Loucy (cell line): ENCODE measurements at regions not wholly inside any gene's neighbourhood (a gene's known extent, or its start where the extent isn't known, plus 50 kb on each side); places are given as distances from the start of the nearest gene placed in this dataset.

Experiments used
- H2AFZ ChIP-seq: fragments of 200-600 bp; sonication (generic); 2 replicates; pipeline ENCODE4 v1.6.0; 2016; ENCODE audit warnings: antibody characterized with exemption, mild to moderate bottlenecking, low read length, moderate library complexity
- H3F3A ChIP-seq: fragments of 200-600 bp; 2 replicates; pipeline ENCODE4 v1.6.0; 2016; ENCODE audit warnings: antibody characterized with exemption, low read depth, mild to moderate bottlenecking
- H3K27me3 ChIP-seq: fragments of 200-600 bp; sonication (generic); 2 replicates; pipeline ENCODE4 v1.6.1; 2014; ENCODE audit warnings: low read length, mild to moderate bottlenecking; ENCODE audit not compliant: insufficient read depth, poor library complexity, severe bottlenecking
- H3K36me3 ChIP-seq: fragments of 200-600 bp; sonication (generic); 2 replicates; pipeline ENCODE4 v1.6.1; 2016; ENCODE audit warnings: low read length; ENCODE audit not compliant: insufficient read depth
- H3K4me1 ChIP-seq: fragments of 200-600 bp; sonication (generic); 2 replicates; pipeline ENCODE4 v1.5.1; 2014; ENCODE audit warnings: low read length, mild to moderate bottlenecking; ENCODE audit not compliant: insufficient read depth, poor library complexity, severe bottlenecking
- H3K4me2 ChIP-seq: fragments of 200-600 bp; sonication (generic); 2 replicates; pipeline ENCODE4 v1.6.0; 2014; ENCODE audit warnings: antibody characterized with exemption, low read length, low read depth, mild to moderate bottlenecking; ENCODE audit not compliant: poor library complexity, severe bottlenecking
- H3K4me3 ChIP-seq: fragments of 200-600 bp; sonication (generic); 2 replicates; pipeline ENCODE4 v1.5.1; 2014; ENCODE audit warnings: low read length, mild to moderate bottlenecking, mixed read lengths; ENCODE audit not compliant: poor library complexity, severe bottlenecking
- H3K79me2 ChIP-seq: fragments of 200-600 bp; sonication (generic); 2 replicates; pipeline ENCODE4 v1.6.1; 2014; ENCODE audit warnings: low read length; ENCODE audit not compliant: insufficient read depth
- H3K9ac ChIP-seq: fragments of 200-600 bp; sonication (generic); 2 replicates; pipeline ENCODE4 v1.6.0; 2014; ENCODE audit warnings: mild to moderate bottlenecking, low read depth, low read length, moderate library complexity; ENCODE audit not compliant: poor library complexity, severe bottlenecking
- H3K9me2 ChIP-seq: fragments of 200-600 bp; sonication (generic); replicated peaks from 2 replicates; pipeline ENCODE4 v1.6.1; 2016; ENCODE audit warnings: low read depth, low read length, mixed read lengths
- H3K9me3 ChIP-seq: fragments of 200-600 bp; sonication (generic); 2 replicates; pipeline ENCODE4 v1.6.1; 2014; ENCODE audit warnings: mild to moderate bottlenecking, antibody characterized with exemption, low read length, low read depth; ENCODE audit not compliant: insufficient read depth
- H4K20me1 ChIP-seq: fragments of 200-600 bp; sonication (generic); 2 replicates; pipeline ENCODE4 v1.6.0; 2014; ENCODE audit warnings: antibody characterized with exemption, low read length, mild to moderate bottlenecking; ENCODE audit not compliant: insufficient read depth, poor library complexity, severe bottlenecking
- EZH2phosphoT487 ChIP-seq: fragments of 200-600 bp; IDR thresholded peaks from 2 replicates; pipeline ENCODE4 v1.6.1; 2018; ENCODE audit warnings: antibody characterized with exemption, mild to moderate bottlenecking, moderate library complexity, borderline replicate concordance
- TF ChIP-seq, protein P1 (sequence below): fragments of 200-600 bp; sonication (generic); conservative IDR thresholded peaks from 2 replicates; pipeline ENCODE4 v1.5.1; 2014; ENCODE audit warnings: mild to moderate bottlenecking, antibody characterized with exemption, low read length

DNA sequence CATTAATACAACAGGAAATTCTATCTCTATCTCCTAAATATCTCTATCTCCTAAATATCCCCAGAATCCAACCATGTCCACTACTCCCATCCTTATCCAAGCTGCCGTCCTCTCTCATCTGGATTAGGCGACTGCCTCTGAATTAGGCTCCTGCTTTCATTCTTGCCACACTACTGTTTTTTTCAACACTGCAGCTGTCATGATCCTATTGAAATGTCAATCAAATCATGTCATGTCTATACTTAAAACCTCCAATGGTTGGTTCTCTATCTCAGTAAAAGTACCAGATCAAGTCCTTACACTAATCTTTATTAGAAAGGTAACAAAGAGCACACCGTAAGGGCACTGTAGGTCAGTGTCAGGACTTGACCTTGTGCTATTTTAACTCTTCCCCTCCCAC is 82.0 kb upstream of the NFIA start:
- H3K9me3 ChIP-seq = no peaks in the 10 kb centered on the region
- no peak overlapping the region for H3K9ac ChIP-seq
- H2AFZ ChIP-seq = no peak overlapping the region; the same call in 1 of the 2 replicates
- no peak overlapping the region for H3K4me3 ChIP-seq
- H3K9me2 ChIP-seq = no peaks in the 10 kb centered on the region
- no peaks in the 10 kb centered on the region for H3K79me2 ChIP-seq
- no peak overlapping the region for H3K4me2 ChIP-seq
- peaks cover 8% of the 10 kb centered on the region for H3K4me1 ChIP-seq
- TF ChIP-seq, protein P1, sequence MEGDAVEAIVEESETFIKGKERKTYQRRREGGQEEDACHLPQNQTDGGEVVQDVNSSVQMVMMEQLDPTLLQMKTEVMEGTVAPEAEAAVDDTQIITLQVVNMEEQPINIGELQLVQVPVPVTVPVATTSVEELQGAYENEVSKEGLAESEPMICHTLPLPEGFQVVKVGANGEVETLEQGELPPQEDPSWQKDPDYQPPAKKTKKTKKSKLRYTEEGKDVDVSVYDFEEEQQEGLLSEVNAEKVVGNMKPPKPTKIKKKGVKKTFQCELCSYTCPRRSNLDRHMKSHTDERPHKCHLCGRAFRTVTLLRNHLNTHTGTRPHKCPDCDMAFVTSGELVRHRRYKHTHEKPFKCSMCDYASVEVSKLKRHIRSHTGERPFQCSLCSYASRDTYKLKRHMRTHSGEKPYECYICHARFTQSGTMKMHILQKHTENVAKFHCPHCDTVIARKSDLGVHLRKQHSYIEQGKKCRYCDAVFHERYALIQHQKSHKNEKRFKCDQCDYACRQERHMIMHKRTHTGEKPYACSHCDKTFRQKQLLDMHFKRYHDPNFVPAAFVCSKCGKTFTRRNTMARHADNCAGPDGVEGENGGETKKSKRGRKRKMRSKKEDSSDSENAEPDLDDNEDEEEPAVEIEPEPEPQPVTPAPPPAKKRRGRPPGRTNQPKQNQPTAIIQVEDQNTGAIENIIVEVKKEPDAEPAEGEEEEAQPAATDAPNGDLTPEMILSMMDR = no peak
- H3K27me3 ChIP-seq = no peaks in the 10 kb centered on the region
- H4K20me1 ChIP-seq = no peaks in the 10 kb centered on the region
- H3K36me3 ChIP-seq = no peaks in the 10 kb centered on the region
- H3F3A ChIP-seq = no peaks in the 10 kb centered on the region

GRCh38 chr1:60998786-60999185 is 83.6 kb upstream of the NFIA start:
- no peak for TF ChIP-seq EZH2phosphoT487
- TF ChIP-seq, protein P1 = no peak
- Histone ChIP-seq H3F3A (no peaks in the 10 kb centered on the region), H3K4me3 (no peak overlapping the region), H3K79me2 (no peaks in the 10 kb centered on the region), H3K36me3 (no peaks in the 10 kb centered on the region), H3K4me2 (no peak overlapping the region), H3K9me2 (no peaks in the 10 kb centered on the region), H3K9me3 (no peaks in the 10 kb centered on the region), H2AFZ (no peak overlapping the region), H4K20me1 (no peaks in the 10 kb centered on the region), H3K27me3 (no peaks in the 10 kb centered on the region), H3K9ac (no peak overlapping the region), H3K4me1 (peaks cover under 1% of the 10 kb centered on the region)

DNA sequence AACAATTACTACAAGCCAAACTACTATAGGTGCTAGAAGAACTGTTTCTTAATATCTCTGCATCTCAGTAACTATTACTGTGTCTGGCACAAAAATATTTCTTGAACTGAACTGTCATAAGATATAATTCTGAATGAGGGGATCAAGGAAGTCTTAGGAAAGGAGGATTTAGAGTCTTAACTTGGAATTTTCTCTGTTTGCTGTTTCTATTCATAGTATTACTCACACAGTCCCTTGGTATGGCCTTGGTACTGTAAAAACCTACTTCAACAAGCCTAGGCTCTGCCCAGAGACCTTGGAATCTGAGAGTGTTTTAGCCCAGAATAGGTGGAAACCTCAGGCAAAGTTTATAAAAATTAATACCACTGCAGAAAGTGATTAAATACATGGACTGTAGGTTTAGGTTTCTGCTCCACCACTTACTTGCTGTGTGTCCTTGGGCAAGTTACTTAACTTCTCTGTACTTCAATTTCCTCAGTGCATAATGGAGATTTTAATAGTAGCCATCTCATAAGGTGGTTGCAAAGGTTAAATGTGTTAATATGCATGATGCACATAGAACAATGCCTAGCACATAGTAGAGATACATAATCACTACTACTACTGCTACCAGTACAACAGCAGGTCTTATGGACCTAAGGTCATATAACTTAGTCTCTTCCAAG is 87.4 kb upstream of the NFIA start:
- H3K4me2 ChIP-seq = no peak overlapping the region
- TF ChIP-seq, protein P1 = no peak
- no peak for TF ChIP-seq EZH2phosphoT487
- H3K36me3 ChIP-seq = no peaks in the 10 kb centered on the region
- H3K4me1 ChIP-seq = peaks cover 2% of the 10 kb centered on the region
- no peaks in the 10 kb centered on the region for H4K20me1 ChIP-seq
- H3K9ac ChIP-seq = no peak overlapping the region
- H3F3A ChIP-seq = no peaks in the 10 kb centered on the region
- no peaks in the 10 kb centered on the region for H3K9me3 ChIP-seq
- H3K4me3 ChIP-seq = no peak overlapping the region
- no peak overlapping the region for H2AFZ ChIP-seq
- no peaks in the 10 kb centered on the region for H3K9me2 ChIP-seq
- H3K79me2 ChIP-seq = no peaks in the 10 kb centered on the region
- H3K27me3 ChIP-seq = no peaks in the 10 kb centered on the region
